ENCODE measurements at regions not wholly inside any gene's neighbourhood (a gene's known extent, or its start where the extent isn't known, plus 50 kb on each side); places are given as distances from the start of the nearest gene placed in this dataset.

DNA sequence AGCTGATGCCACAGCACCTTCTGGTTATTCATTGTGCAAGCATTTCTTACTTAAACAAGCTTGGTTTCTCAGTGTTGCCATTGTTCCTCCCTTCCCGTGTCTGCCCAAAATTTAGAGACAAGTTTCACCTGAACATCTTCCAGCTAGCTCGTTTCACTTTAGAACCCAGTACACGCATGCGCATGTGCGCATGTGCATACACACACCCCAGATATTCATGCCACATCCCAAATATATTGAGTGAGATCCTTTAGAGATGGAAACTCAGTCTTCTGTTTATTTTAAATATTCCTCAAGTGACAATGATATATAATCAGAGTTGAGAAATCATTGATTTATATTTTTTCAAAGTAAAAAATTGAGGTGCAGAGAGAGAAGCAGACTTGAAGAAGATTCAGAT is 147.6 kb downstream of the PLK2 start:
- no peak for TF ChIP-seq POLR2A (IDR thresholded peaks at IDR 0.05; ENCODE audit: extremely low read depth, insufficient read length)
- TF ChIP-seq, protein P1, sequence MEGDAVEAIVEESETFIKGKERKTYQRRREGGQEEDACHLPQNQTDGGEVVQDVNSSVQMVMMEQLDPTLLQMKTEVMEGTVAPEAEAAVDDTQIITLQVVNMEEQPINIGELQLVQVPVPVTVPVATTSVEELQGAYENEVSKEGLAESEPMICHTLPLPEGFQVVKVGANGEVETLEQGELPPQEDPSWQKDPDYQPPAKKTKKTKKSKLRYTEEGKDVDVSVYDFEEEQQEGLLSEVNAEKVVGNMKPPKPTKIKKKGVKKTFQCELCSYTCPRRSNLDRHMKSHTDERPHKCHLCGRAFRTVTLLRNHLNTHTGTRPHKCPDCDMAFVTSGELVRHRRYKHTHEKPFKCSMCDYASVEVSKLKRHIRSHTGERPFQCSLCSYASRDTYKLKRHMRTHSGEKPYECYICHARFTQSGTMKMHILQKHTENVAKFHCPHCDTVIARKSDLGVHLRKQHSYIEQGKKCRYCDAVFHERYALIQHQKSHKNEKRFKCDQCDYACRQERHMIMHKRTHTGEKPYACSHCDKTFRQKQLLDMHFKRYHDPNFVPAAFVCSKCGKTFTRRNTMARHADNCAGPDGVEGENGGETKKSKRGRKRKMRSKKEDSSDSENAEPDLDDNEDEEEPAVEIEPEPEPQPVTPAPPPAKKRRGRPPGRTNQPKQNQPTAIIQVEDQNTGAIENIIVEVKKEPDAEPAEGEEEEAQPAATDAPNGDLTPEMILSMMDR (IDR thresholded peaks at IDR 0.05; ENCODE audit: low read depth, low read length): no peak
